B cell (primary cell): ENCODE measurements at regions not wholly inside any gene's neighbourhood (a gene's known extent, or its start where the extent isn't known, plus 50 kb on each side); places are given as distances from the start of the nearest gene placed in this dataset.

Source experiments
- ATAC-seq: fragments of 200-7000 bp; cut with Tn5 transposase; one replicate; pipeline ENCODE4 v1.10.0; 2021; ENCODE audit warnings: low read depth, mild to moderate bottlenecking, moderate number of reproducible peaks, moderate library complexity
- CTCF ChIA-PET: fragments of 350-600 bp; sonication (Branson Sonifier 250); formaldehyde crosslinking; loops from one replicate; lab custom pipeline; 2021; ENCODE audit warnings: antibody characterized with exemption, inconsistent platforms; lab: Charles Lee
- POLR2A ChIA-PET: fragments of 350-600 bp; sonication (Branson Sonifier 250); formaldehyde crosslinking; loops from one replicate; lab custom pipeline; 2021; ENCODE audit warnings: antibody characterized with exemption; lab: Charles Lee
- DNase-seq: peaks from one replicate; pipeline ENCODE4 v3.0.0; 2013
- H2AFZ ChIP-seq: 2 replicates; pipeline ENCODE4 v1.6.1; 2012; ENCODE audit warnings: mild to moderate bottlenecking, low read depth, low read length; ENCODE audit not compliant: insufficient read depth, poor library complexity, severe bottlenecking
- H3K27ac ChIP-seq, 2 donors: 1 replicate in 1 of 2; 2 replicates in 1 of 2; pipeline ENCODE4 v1.5.1; 2012 to 2013; ENCODE audit warnings: low read length in 2 of 2, mild to moderate bottlenecking in 2 of 2, moderate library complexity in 1 of 2
- H3K27me3 ChIP-seq, 4 experiments: fragments of 200-600 bp in 1 of 4; sonication (generic) in 1 of 4; replicated peaks in 1 of 4; 1 replicate in 2 of 4; 2 replicates in 2 of 4; pipeline versions ENCODE4 v1.6.1 to v1.7.0; 2013 to 2016; ENCODE audit warnings: low read length in 3 of 4, mild to moderate bottlenecking in 2 of 4, mixed read lengths in 1 of 4, moderate library complexity in 1 of 4; ENCODE audit not compliant: insufficient read depth in 4 of 4, control insufficient read depth in 3 of 4; ENCODE audit errors: control extremely low read depth in 1 of 4
- H3K36me3 ChIP-seq, 2 experiments: replicated peaks in 1 of 2; 1 replicate in 1 of 2; 2 replicates in 1 of 2; pipeline versions ENCODE4 v1.6.1 to v1.7.1; 2013; ENCODE audit warnings: low read length in 1 of 2; ENCODE audit not compliant: insufficient read depth in 2 of 2, control insufficient read depth in 1 of 2; ENCODE audit errors: control extremely low read depth in 1 of 2, extremely low read depth in 1 of 2
- H3K4me1 ChIP-seq, 2 donors: fragments of 200-600 bp in 1 of 2; sonication (generic) in 1 of 2; 1 replicate in 1 of 2; 2 replicates in 1 of 2; pipeline versions ENCODE4 v1.5.1 to v1.6.1; 2013 to 2017; ENCODE audit warnings: low read length in 2 of 2; ENCODE audit not compliant: control insufficient read depth in 2 of 2, insufficient read depth in 2 of 2
- H3K4me2 ChIP-seq: replicated peaks from 2 replicates; pipeline ENCODE3; 2012; ENCODE audit warnings: mild to moderate bottlenecking, low read depth, low read length; ENCODE audit not compliant: poor library complexity, severe bottlenecking
- H3K4me3 ChIP-seq, 5 experiments: fragments of 200-600 bp in 1 of 5; sonication (generic) in 1 of 5; 1 replicate in 3 of 5; 2 replicates in 2 of 5; pipeline versions ENCODE4 v1.5.1 to v1.7.0; 2011 to 2016; ENCODE audit warnings: low read length in 4 of 5, mild to moderate bottlenecking in 4 of 5, low read depth in 2 of 5, control low read depth in 1 of 5, moderate library complexity in 1 of 5; ENCODE audit not compliant: insufficient read depth in 1 of 5; ENCODE audit errors: control extremely low read depth in 1 of 5, extremely low read depth in 1 of 5
- H3K79me2 ChIP-seq: fragments of 200-600 bp; sonication (generic); one replicate; pipeline ENCODE4 v1.6.0; 2016; ENCODE audit warnings: low read length; ENCODE audit not compliant: control insufficient read depth, insufficient read depth
- H3K9ac ChIP-seq: fragments of 200-600 bp; sonication (generic); 2 replicates; pipeline ENCODE4 v1.6.1; 2017; ENCODE audit warnings: mild to moderate bottlenecking, low read length, moderate library complexity
- H3K9me3 ChIP-seq, 3 donors: one replicate each; pipeline versions ENCODE4 v1.6.1 to v1.7.1; 2013; ENCODE audit warnings: low read length in 2 of 3; ENCODE audit not compliant: control insufficient read depth in 2 of 3, insufficient read depth in 1 of 3; ENCODE audit errors: control extremely low read depth in 1 of 3
- H4K20me1 ChIP-seq: 2 replicates; pipeline ENCODE4 v1.6.0; 2012; ENCODE audit warnings: mild to moderate bottlenecking, low read length; ENCODE audit not compliant: insufficient read depth, control insufficient read depth, poor library complexity, severe bottlenecking
- H3K27ac Mint-ChIP-seq: one replicate; pipeline ENCODE4 v1.8.0; 2021; ENCODE audit warnings: mixed read lengths
- H3K27me3 Mint-ChIP-seq: one replicate; pipeline ENCODE4 v1.8.0; 2021; ENCODE audit warnings: mixed read lengths
- H3K4me1 Mint-ChIP-seq: one replicate; pipeline ENCODE4 v1.8.0; 2021; ENCODE audit warnings: mixed read lengths
- H3K4me3 Mint-ChIP-seq: one replicate; pipeline ENCODE4 v1.8.0; 2021; ENCODE audit warnings: mixed read lengths
- H3K9me3 Mint-ChIP-seq: one replicate; pipeline ENCODE4 v1.8.0; 2022; ENCODE audit warnings: mixed read lengths; ENCODE audit not compliant: insufficient read depth
- EZH2 ChIP-seq: IDR thresholded peaks from 2 replicates; pipeline ENCODE4 v1.6.1; 2012; ENCODE audit warnings: borderline replicate concordance, low read depth, mild to moderate bottlenecking, moderate library complexity, low read length; ENCODE audit not compliant: insufficient read depth, poor library complexity, severe bottlenecking
- WGBS: methylation state at CpG from one replicate; pipeline ENCODE4 v1.1.5; 2013; ENCODE audit warnings: missing lambda C conversion rate; ENCODE audit not compliant: insufficient coverage; 5-methylcytosine and 5-hydroxymethylcytosine counted together
- intact Hi-C: fragments of 100-400 bp; cut with micrococcal nuclease; formaldehyde crosslinking; loops from one replicate; pipeline ENCODE4 v1.10.0; 2022
- TF ChIP-seq, protein P1 (sequence below): fragments of 200-600 bp; IDR thresholded peaks from one replicate; pipeline ENCODE4 v1.8.0; 2022; ENCODE audit warnings: antibody characterized with exemption, mild to moderate bottlenecking

DNA sequence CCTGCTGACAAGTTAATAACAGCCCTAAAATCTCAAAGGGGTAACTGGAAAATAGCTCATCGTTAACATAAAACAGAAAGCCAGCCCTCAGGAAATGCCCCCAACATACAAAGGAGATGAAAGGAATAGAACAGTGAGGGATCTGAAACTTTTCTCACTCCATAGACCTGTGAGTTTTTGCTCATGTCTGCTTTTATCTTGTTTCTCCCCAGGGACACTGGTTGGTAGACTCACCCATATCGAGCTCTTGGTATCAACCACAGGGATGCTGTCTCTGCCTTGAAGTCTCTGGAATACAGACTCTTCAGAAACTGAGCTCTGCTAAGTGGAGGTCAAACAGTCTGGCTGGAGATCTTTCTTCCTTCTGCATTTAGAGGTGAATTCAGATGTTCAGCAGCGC lies 77.4 kb upstream of the CAMK1G start:
- WGBS: 50% methylated on average over 2 of the region's 3 CpGs
- peaks cover under 1 to 16% (median 10%) of the 10 kb centered on the region in 3 donors for H3K9me3 ChIP-seq

DNA sequence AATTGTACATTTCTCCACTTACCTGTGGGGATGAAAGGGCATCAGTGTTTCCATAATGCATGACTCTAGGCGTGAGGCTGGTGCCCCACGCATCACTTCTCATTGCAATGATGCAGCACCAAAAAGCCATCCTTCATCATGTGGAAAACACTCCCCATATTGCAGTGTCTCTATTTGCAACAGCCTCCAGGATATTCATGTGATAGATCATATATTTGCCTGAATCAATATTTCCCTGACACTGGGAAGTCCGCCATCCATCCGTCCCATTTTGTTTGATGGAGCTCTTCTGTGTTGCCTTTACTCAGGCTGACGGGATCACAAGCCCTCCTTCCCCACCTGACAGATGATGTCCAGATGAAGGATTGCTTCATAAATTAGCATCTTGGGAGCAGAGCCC lies 74.5 kb upstream of the CAMK1G start:
- Histone ChIP-seq H3K36me3 (no peaks in the 10 kb centered on the region), H3K27me3 (peaks cover 0 to 4% (median 0%) of the 10 kb centered on the region in 4 experiments), H3K9me3 (peaks cover 0 to 3% (median 0%) of the 10 kb centered on the region in 3 donors), H3K4me3 (no peak overlapping the region), H3K4me2 (no peak overlapping the region), H3K4me1 (no peaks in the 10 kb centered on the region), H2AFZ (no peak overlapping the region), H4K20me1 (no peaks in the 10 kb centered on the region), H3K79me2 (no peaks in the 10 kb centered on the region), H3K27ac (no peak overlapping the region), H3K9ac (no peak overlapping the region)
- ChIA-PET POLR2A (no interaction called here), CTCF (no interaction called here)
- no peak overlapping the region for H3K4me3 Mint-ChIP-seq
- TF ChIP-seq, protein P1, sequence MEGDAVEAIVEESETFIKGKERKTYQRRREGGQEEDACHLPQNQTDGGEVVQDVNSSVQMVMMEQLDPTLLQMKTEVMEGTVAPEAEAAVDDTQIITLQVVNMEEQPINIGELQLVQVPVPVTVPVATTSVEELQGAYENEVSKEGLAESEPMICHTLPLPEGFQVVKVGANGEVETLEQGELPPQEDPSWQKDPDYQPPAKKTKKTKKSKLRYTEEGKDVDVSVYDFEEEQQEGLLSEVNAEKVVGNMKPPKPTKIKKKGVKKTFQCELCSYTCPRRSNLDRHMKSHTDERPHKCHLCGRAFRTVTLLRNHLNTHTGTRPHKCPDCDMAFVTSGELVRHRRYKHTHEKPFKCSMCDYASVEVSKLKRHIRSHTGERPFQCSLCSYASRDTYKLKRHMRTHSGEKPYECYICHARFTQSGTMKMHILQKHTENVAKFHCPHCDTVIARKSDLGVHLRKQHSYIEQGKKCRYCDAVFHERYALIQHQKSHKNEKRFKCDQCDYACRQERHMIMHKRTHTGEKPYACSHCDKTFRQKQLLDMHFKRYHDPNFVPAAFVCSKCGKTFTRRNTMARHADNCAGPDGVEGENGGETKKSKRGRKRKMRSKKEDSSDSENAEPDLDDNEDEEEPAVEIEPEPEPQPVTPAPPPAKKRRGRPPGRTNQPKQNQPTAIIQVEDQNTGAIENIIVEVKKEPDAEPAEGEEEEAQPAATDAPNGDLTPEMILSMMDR: no peak
- no peak for TF ChIP-seq EZH2
- no peaks in the 10 kb centered on the region for H3K4me1 Mint-ChIP-seq
- DNase-seq (no peak), ATAC-seq (no peak)
- H3K27ac Mint-ChIP-seq: no peak overlapping the region
- no peaks in the 10 kb centered on the region for H3K9me3 Mint-ChIP-seq
- no peaks in the 10 kb centered on the region for H3K27me3 Mint-ChIP-seq
- WGBS: 93% methylated on average over 5 of the region's 5 CpGs
- intact Hi-C loops: no loop called here

More for the DNA sequence above, 77.4 kb upstream of the CAMK1G start:
- Histone ChIP-seq H3K4me3 (no peak overlapping the region), H2AFZ (no peak overlapping the region), H3K4me2 (no peak overlapping the region), H3K36me3 (no peaks in the 10 kb centered on the region), H4K20me1 (no peaks in the 10 kb centered on the region), H3K79me2 (no peaks in the 10 kb centered on the region), H3K27me3 (peaks cover 0 to 4% (median 0%) of the 10 kb centered on the region in 4 experiments), H3K4me1 (no peaks in the 10 kb centered on the region), H3K27ac (no peak overlapping the region), H3K9ac (no peak overlapping the region)
- Mint-ChIP-seq H3K4me3 (no peak overlapping the region), H3K9me3 (peaks cover 2% of the 10 kb centered on the region), H3K27ac (no peak overlapping the region), H3K4me1 (no peaks in the 10 kb centered on the region), H3K27me3 (peaks cover 2% of the 10 kb centered on the region)
- DNase-seq (no peak), ATAC-seq (no peak)
- CTCF ChIA-PET: no interaction called here
- intact Hi-C loops: no loop called here
- POLR2A ChIA-PET: no interaction called here
- no peak for TF ChIP-seq EZH2
- TF ChIP-seq, protein P1: no peak
